ENCODE measurements at regions not wholly inside any gene's neighbourhood (a gene's known extent, or its start where the extent isn't known, plus 50 kb on each side); places are given as distances from the start of the nearest gene placed in this dataset.
"Not testable (repeated sequence)": the region's sequence is repeated elsewhere in the genome, so short reads cannot be mapped to it uniquely, and the experiment has no call there.

GRCh38 chr7:35975851-35976454, 175.1 kb downstream of the SEPTIN7 start:
- DNase-seq, result no peak

- not testable (repeated sequence) for DNase-seq
Measured at GRCh38 chr7:35978816-35979640, 174.0 kb upstream of the EEPD1 start.

GRCh38 chr7:35982600-35982999, 170.5 kb upstream of the EEPD1 start:
- DNase-seq, result no peak

DNA sequence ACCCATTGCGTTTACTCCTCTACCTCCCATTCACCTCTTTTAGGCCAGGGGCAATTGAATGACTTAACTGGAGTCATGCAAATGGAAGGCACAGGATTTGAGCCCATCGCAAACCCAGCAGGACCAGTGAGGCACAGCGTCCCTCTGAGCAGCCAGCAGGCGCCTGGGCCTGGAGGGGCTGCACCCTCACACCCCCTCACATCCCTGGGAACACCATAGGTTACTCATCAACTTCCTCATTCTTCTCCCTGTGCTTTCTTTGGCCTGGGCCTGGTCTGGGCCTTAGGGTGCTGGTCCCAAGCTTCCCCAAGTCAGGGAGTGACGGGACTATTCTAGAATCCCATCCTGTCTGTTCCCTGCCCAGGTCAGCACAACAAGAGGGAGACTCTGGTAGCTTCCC, 169.4 kb upstream of the EEPD1 start:
- DNase-seq, result no peak

- peak; percentile 73 for DNase-seq
Measured at GRCh38 chr7:35985126-35985754, 167.8 kb upstream of the EEPD1 start.

DNA sequence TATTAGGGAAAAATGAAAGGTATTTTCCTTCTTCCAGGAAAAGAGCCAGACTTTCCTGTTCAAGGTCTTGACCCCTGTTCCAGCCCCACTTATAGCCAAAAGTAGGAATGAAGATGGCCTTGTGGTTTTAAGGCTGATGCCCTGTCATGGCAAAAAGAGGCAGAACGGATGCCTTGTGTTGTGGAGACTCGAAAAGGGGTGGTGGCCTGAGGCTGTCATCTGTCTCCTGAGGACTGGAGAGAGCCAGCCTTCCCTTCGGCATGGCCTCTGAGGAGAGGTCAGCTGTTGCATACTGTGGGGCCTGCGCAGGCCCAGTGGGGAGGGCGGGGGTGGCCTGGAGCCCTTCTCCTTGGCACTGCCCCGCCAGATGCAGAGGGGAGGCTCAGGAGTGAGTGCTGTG, 166.0 kb upstream of the EEPD1 start:
- no peak for DNase-seq

- no peak for DNase-seq
Measured at GRCh38 chr7:35988105-35988504, 164.9 kb upstream of the EEPD1 start.

- no peak for DNase-seq
Measured at GRCh38 chr7:35988818-35989217, 164.2 kb upstream of the EEPD1 start.

GRCh38 chr7:35991511-35992232, 161.4 kb upstream of the EEPD1 start:
- no peak for DNase-seq

DNA sequence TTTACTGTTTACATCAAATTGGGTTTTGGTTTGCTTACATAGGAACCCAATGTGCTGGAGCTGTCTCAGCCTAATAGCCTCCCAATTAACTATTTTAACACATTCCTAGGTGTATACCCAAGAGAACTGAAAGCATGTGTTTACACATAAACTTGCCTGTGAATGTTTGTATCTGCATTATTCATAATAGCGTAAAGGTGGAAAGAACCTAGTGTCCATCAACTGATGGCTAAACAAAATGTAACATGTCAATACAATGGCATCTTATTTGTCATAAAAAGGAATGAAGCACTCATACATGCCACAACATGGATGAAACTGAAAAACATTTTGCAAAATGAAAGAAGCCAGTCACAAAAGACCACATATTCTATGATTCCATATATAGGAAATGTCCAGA, 160.6 kb upstream of the EEPD1 start:
- DNase-seq, result no peak

- DNase-seq, result no peak
Measured at GRCh38 chr7:35993113-35993512, 159.9 kb upstream of the EEPD1 start.

GRCh38 chr7:35993676-35994606, 159.1 kb upstream of the EEPD1 start:
- no peak for DNase-seq

DNA sequence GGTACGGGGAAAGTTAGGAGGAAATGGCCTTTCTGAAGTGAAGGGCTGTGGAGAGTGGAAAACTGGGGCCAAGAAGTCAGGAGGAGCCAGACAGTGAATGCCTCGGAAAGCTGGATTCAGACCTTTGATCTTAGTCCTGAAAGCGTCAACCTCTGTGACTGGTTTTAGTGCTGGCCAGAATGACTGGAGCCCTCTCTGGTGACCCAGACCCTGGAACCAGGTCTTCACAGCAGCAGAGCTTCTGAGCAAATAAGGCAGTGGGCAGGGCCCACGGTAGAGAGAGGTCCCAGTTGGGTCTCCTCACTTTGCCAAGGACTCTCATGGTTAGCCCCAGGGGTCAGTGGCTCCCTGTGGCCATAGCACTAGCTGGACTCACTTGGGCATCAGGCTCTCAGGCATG, 157.7 kb upstream of the EEPD1 start:
- no peak for DNase-seq

- no peak for DNase-seq
Measured at GRCh38 chr7:35998481-35998880, 154.6 kb upstream of the EEPD1 start.

DNA sequence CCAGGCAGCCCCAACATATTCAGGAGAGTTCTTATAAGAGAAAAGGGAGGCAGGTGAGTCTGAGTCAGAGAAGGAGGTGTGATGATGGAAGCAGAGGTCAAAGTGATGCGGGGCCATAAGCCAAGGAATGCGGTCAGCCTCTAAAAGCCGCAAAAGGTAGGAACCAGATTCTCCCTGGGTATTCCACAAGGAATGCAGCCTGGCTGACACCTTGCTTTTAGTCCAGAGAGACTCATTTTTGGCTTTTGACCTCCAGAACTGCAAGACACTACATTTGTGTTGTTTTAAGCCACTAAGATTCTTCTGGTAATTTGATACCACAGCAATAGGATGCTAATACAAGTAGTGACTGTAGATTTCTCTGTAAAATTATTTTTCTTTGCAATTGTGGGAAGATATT, 151.5 kb upstream of the EEPD1 start:
- no peak for DNase-seq

- no peak for DNase-seq
Measured at GRCh38 chr7:36002900-36003299, 150.2 kb upstream of the EEPD1 start.

GRCh38 chr7:36003343-36003742, 149.7 kb upstream of the EEPD1 start:
- no peak for DNase-seq

- no peak for DNase-seq
Measured at GRCh38 chr7:36005293-36005692, 147.8 kb upstream of the EEPD1 start.

DNA sequence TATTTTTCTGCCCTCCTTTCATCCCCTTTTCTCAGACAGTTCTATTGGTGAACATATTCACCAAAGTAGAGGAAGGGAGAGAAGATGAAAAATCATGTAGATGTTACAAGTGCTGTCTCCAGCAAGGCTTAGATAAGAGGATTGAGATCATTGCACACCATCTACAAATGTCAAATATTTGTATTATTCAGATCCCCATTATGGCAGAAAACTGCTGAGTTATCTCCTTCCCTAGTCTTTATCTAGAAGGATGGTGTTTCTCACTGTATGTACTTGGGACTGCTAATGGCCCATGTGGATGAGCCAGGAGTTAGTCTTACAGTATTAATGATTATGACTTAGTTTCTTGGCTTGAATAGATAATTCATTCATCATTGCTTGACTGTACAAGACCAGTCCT, 147.2 kb upstream of the EEPD1 start:
- no peak for DNase-seq

- DNase-seq, result no peak
Measured at GRCh38 chr7:36006636-36007229, 146.3 kb upstream of the EEPD1 start.

DNA sequence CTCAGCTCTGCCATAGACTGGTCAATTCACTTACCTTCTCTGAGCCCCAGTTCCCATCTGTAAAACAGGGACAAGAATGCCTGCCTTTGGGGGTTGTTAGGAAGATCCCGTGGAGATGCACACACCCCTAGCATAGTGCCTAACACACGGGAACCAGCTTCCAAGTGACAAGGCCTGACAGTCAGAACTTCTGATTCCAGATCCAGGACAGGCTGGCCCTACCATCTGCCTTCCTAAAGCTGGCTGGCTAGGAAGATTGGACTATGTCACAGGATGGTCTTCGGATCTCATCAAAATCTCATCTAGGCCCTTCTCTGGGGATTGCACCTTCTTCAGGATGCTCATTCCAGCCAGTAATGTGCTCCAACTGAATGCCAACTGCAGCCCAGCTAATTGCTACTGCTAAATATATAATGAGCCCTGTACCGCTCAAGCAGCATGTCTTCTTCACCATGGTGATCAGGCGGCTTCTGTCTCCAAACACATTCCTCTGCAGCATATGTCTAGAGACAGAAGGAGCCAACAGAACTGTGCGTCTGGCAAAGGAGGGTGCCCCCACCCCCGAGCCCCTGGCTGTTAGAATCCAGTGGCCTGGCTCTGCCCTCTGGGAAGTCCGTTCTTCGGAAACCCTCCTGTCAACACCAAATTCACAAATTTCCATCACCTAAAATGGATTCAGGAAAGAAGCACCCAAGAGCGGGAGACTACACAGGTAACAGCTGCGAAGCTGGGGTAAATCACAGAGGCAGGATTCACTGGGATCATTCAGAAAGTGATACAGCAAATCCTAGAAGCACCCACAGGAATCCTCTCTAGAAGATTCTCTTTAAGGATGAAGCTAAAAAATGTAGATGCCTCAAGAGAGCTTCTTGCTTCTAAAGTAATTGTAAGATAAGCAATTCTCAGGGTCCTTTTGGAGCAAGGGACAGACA, 142.1 kb upstream of the EEPD1 start:
- no peak for DNase-seq
